GM21360 (cell line): ENCODE measurements at regions not wholly inside any gene's neighbourhood (a gene's known extent, or its start where the extent isn't known, plus 50 kb on each side); places are given as distances from the start of the nearest gene placed in this dataset.

Experiments used
- ATAC-seq: cut with Tn5 transposase; IDR thresholded peaks from one replicate; pipeline ENCODE4 v1.9.1; 2021; ENCODE audit warnings: mild to moderate bottlenecking, moderate library complexity; ENCODE audit not compliant: unreplicated experiment

DNA sequence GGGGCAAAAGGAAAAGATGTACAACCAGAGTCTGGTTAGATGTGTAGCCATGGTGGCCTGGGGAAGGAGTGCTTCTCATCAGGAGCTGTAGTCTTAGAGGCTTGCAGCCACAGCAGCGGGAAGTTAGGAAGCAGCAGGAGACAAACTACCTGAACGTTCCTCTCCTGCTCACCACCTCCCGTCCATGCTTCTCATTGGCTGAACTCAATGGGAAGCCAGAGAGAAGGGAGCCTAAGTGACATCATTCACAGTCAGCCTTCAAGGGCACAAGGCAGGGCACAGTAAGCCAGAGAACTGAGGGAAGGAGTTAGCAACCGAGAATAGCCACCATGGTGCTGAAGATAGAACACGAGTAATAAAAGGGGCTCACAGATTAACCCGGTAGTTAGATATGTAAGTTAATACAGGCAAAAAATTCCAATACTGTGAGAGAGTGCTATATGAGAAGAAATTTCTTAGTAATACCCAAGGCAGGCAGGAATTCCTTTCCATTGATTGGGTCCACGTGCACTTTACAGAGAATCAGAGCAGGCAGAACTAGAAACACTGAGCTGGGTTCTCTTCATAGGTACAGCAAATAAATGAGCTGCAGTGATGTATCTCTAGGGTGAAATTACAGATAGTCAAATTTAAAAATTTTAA is 391.5 kb upstream of the DACH1 start:
- no peak for ATAC-seq

DNA sequence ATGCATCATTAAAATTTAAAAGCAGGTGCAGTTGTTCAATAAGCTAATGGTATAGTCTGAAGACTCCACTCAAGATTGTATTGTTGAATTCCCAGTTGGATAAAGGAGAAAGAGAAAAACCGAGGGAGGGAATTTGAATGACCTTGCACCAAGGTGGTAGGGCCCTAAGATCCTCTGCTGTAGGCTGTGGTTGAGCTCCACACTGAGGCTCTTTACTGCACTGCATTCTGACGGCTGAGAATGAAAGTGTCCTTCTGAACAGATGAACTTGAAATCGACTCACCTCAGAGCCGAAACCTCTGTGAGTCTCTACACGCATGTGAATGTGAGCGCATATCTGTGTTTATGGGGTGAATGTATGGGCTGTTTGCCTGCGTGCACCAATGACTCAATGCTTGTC is 388.9 kb upstream of the DACH1 start:
- ATAC-seq, result no peak

DNA sequence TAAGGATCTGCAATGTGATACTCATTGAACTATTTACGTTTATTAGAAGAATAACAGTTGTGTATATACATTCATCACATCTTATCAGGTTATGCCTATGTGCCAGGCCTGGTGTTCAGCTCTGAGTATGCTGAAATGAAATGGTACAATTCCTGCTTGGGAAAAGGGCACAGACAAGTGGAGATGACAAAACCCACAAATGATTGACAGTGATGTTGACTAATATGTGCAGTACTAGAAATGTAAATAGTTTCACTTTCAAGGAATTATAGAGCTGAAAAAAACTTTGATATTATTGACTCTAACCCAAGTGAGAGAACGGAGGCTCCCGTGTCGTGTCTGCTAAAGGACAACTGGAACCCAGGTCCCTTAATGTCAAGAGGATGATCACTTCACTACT is 386.8 kb upstream of the DACH1 start:
- no peak for ATAC-seq

DNA sequence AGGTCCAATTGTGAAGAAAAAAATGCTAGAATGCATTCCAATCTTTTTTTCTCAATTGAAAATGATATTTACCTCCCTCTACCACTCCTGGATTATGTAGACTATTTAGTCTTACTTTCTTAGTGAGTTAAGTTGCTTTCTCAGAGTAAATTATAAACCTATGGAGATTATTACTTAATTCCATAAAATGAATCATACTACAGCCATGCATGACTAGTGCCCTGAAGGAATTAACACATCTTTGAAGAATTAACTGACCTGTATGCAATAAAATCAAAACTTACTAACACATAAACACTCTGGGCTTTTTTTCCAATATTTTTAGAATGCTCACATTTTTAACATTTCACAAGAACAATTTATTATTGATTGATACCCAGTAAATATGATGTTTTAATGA is 379.4 kb upstream of the DACH1 start:
- ATAC-seq, result no peak

DNA sequence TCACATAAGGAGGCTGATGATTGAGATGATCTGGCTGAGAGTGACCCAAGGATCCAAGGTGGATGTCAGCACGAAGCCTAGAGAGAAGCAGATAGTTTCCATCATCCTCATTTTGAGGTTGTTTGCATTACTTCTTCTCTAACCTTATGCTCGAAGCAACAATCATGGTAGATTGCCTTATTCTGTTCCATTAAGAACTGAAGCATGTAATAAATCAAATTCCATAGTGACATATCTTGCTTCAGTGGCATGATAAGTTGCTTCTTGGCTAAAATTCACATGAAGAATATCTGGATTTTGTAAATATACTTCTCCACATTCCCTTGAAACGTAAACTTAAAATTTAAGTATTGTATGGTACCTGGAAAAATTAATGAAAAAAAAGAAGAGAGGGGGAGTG is 377.8 kb upstream of the DACH1 start:
- no peak for ATAC-seq

DNA sequence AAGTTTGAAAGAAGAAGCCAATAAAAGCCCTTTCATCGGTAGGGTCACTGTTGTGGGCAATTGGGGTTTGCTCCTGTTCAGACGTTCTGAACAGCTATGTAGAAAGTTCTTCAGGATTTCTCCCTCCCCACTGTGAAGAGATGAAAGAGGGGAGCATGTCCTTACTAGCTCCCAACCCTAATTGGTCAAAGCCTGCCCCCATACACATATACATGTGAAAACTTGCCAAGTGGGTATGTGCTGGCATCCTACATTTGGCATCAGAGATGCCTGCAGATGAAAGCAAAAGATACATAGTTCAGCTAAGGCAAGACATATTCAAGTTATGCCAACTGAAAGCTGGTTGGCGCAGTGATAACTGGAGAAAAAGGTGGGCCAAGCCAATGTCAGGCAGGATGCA is 363.1 kb upstream of the DACH1 start:
- no peak for ATAC-seq

DNA sequence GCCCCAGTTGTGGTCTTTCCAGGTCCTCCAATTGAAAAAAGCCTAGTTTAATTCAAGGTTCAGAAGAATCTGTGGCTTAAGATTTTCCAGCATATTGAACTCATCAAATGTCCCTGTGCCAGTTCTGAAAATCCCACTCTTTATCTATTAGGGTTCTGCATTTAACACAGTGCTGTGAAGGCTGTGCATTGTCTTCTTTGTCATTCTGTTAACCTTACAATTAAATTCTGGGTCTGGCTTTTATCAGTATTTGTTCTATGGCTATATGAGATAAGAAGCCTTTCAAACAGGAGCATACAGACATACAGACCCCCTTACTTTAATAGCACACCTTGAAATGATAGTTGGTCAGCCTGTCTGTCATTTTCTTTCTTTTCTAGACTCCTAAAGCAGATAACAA is 362.1 kb upstream of the DACH1 start:
- no peak for ATAC-seq

DNA sequence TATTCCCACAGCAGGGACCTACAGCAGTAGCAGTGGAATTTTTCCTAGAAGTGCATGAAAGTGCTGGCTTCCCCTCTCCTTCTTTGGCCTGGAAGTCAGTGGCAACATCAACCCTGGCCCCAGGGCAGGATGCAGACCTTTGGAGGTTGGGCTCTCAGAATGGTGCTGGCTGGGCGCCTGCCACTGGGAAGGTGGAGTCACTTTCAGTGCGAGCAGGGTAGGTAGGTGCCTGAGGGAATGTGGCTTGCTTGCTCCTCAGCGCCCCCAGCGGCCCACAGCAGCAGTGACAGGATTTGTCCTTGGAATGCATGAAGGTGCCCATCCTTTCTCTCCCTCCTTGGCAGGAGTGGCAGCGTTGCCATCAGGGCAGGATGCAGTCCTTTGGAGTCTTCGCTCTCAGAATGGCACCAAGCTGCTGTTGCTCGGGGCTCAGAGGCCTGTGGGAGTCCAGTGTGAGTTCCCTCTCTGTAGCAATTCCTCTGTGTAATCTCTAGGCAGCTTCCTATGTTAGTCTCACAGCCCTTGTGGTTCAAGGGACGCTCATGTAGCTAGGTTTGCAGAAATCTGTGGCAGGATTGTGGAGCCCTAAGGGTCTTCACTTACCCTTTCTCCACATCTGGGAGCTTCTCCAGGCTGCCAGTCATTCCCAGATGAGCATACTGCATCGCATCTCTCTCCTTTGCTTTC is 354.4 kb upstream of the DACH1 start:
- peak; percentile 71 for ATAC-seq

DNA sequence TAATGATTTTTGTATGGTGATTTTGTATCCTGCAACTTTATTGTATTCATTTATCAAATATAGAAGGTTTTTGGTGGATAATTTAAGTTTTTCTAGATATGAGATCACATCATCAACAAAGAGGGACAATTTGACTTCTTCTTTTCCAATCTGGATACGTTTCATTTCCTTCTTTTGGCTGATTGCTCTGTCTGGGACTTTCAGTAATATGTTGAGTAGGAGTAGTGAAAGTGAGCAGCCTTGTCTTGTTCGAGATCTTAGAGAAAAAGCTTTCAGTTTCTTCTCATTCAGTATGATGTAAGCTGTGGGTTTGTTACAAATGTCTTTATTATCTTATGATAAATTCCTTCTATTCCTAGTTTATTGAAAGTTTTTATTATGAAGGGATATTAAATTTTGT is 352.0 kb upstream of the DACH1 start:
- peak; percentile 85 for ATAC-seq

DNA sequence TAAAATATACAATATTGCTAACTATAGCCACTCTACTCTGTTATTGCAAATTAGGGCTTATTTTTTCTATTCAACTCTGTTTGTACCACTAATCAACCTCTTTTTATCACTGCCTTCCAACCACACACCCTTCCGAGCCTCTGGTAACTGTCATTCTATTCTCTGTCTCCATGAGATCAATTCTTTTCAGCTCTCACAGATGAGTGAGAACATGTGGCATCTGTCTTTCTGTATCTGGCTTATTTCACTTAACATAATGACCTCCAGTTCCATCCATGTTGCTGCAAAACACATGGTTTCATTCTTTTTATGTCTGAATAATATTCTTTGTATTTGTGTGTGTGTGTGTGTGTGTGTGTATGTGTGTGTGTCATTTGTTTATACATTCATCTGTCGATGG is 350.1 kb upstream of the DACH1 start:
- ATAC-seq, result no peak

DNA sequence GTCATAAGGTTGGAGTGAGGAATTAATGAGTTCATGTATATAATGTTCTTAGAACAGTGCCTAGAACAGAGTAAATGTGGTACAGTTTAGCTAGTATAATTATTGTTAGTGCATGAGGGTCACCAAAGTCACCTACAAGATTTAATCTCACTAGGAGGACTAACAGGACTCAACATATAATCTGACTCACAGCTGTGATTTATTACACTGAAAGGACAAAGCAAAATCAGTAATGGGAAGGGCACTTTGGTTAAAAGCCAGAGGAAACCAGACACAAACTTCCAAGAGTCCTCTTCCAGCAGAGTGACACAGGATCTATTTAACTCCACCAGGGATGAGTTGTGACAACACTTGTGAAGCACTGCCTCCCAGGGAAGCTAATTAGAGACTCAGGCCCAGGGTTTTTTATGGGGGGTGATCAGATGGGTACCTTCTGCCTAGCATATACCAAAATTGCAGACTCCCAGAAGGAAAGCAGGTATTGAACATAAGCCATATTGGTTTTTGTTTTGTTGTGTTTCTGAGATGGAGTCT is 341.2 kb upstream of the DACH1 start:
- ATAC-seq, result no peak

DNA sequence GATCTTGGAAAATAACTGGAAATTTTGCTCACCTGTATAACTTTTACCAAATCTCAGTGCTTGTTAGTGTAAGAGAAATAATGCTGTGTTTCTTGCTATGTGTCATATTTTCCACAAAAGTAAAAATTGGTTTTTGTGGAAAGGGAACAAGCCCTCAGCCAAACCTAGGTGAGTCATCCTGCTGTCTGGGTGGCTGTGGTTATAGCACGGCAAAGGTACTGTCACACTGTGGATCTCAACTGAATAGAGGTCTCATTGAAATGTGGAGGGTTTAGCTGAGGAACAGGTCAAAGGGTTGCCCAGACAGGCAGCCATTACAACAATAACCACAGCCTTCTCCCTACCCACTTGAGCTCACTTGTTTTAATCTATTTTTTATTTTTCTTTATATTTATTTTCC is 338.8 kb upstream of the DACH1 start:
- ATAC-seq, result no peak

DNA sequence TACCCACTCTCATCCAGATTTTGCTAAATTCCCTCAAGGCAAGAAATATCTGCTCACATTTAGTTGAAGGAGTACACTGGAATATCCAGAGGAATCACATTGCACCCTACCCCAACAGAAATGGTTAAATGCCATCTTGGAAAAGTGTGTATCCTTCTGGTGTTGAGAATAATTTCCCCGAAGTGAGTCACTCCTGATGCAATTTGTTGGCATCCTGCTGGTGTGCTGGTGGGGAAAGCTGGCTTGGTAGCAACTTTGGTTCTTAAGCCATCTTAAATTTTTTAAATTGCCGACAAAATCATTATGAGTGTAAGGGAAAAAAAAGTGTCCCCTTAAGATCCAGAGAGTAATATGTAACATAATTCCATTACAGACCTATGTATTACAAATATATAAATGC is 337.3 kb upstream of the DACH1 start:
- ATAC-seq, result no peak

DNA sequence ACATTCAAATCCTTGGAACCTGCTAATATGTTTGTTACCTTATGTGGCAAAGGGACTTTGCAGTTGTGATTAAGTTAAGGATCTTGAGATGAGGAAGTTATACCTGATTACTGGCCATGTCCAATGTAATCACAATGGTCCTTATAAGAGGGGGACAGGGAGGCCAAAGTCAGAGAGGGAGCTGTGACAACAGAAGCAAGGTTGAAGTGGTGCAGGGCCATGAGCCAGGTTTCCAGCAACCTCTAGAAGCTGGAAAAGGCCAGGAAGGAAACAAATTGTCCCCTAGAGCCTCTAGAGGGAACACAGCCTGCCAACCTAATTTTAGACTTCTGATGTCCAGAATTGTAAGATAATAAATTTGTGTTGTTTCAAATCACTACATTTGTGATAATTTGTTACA is 334.7 kb upstream of the DACH1 start:
- ATAC-seq, result no peak

DNA sequence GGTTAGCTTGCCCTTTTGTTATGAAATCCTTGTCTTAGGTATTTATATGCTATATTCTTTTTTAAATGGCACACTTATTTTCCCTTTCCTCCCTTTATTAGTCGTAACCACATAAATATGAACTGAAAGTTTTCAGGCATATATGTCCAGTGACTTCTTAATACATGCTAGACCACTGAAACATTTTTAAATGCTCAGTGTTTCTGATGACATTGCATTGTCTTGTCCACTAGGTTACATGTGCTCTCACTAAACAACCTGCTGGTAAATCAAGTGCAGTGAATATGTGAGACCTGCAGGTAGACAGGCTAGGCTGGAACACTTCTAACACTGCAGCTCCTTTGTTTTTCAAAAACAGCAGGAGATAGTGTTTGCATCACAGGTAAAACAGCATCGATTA is 332.6 kb upstream of the DACH1 start:
- no peak for ATAC-seq

DNA sequence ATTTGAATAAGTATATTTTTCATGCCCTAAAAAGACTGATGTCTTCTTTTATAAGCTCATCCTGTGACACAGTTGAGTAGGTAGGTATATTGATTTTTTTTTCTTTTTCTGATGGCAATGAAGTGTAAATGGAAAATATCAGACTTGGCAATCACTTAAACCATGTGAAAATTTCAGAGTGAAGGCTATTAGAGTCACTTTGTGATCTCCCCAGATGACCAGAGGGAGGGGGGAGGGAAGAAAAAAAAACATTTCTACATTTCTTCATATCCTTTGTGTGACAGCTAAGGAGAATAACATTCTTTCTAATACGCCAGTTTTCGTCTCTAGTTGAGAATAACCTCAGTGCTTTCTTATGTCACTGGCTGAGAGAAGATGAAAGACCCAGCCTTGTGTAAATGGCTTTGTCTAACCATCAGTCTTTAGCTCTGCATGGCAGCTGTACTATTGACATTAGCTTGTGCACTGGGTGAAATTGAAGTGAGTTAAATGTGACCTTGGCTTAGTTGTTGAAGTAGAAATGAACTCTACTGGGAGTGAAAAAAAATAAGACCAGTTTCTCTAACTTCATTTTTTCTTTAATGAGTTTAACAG is 332.1 kb upstream of the DACH1 start:
- ATAC-seq, result no peak

DNA sequence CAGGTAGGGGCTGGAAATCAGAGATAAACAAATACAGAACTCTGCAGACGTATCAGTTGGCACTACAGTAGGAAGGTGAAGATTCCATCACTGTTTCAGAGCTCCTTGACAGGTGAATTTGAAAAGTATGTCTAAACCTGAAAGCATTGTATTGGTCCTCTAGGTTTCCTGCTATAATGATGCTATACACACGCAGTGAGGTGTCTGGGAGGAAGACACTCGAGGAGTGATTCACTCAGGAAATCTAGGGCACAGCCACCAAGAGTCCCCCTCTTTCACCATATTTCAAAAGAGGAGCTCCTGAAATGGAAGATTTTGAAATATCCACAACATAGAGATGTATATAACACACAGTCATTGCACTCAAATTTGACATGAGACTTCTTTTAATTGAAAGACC is 331.0 kb upstream of the DACH1 start:
- ATAC-seq, result no peak

DNA sequence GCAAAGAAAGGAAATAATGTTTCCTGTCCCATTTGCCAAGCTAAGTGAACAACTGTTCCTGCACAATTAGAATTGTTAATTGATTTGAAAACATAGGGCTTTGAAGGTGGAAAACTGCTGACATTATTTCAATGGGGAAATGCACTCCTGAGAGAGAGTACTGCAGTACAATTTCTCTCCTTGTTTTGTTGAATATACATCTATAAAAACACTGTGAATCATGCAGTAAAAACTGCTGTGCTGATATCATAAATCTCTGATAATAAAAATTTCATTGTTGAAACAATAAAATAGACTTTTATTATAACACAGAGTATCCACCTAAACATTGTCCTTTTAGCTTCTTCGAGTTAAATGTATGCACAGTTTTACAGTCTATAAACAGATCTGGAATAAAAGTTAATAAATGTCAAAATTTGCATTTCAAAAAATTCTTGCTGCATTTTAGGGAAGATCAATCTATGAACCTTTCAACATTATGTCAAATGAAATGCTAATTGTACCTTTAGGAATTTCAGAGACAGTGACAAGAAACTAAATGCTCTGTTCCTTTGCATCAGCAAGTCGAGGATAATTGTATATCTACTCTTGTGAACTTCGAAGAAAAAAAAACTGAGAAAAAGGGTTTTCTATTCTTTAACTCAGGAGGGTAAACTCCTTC is 328.2 kb upstream of the DACH1 start:
- no peak for ATAC-seq

DNA sequence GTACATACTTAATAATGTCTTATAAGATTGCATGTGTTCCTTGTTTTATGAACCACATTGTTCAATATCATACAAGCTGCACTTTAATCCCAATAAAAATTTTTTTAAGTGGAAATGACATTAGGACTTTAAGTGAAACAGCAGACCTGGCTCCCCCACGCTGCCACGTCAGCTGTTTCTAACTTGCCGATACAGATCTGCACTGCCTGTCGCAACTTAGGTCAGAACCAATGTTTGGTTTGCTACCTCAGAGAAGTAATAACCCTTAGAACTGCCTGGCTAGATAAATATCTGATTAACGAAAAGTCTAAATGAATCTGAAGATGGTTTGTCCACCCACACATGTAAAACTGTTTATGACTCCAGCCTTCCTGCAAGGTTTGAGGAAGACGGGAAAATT is 327.5 kb upstream of the DACH1 start:
- ATAC-seq, result no peak

DNA sequence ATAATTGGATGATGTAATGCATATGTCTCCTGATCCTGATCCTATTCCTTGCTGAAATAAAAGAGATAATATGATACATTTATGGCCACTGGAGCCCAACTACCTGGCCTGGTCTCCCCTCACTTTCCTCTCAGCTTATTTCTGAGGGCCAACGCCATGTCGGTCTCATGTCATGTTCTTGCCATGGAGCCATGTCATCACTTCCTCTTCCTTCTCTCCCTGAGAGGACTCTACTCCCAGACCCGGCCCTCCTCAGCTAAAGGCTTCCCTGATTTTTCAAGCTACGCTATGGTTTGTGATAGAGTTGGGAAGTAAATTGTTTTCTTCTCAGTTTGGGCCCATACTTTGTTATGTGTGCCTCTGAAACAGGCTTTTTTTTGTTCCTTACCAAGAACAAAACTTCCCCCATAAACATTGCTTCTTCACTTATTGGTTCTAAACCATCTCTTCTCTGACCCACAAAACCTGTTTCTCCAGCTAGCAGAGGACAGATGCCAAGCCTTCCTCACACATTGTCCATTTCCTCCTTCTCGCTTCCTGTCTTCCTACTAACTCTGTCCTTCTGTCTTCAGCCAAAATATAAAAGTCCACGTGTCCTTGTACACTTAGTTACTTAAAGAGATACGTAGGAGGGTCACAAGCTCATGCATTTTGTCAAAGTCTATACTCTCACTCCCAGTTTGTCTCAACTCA is 319.9 kb upstream of the DACH1 start:
- ATAC-seq, result no peak

DNA sequence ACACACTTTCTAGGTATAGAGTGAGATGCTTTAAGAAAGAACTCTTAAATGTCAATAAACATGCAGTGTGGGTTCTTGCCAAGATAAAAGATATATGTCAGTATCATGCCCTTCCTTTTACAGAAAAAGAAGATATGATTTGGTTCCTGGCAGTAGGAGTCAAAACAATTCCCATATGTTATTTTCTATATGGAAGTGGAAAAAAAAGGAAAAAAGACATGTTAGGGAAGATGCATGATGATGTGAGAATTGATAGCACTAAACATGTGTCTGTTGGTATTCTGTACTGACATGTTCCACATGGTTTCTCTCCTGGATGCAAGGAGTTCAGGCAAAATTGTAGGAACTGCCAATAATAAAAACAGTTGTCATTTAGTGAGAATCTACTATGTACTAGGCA is 318.8 kb upstream of the DACH1 start:
- ATAC-seq, result no peak
